Activated CD4-positive, alpha-beta T cell treated with anti-CD3 and anti-CD28 coated beads, Interleukin-2, amount 50 U/mL, for 48 hours (primary cell): ENCODE measurements at regions not wholly inside any gene's neighbourhood (a gene's known extent, or its start where the extent isn't known, plus 50 kb on each side); places are given as distances from the start of the nearest gene placed in this dataset.

Experiments used
- DNase-seq, 2 experiments: peaks; one replicate each; pipeline ENCODE4 v3.0.0-alpha.2; 2020

DNA sequence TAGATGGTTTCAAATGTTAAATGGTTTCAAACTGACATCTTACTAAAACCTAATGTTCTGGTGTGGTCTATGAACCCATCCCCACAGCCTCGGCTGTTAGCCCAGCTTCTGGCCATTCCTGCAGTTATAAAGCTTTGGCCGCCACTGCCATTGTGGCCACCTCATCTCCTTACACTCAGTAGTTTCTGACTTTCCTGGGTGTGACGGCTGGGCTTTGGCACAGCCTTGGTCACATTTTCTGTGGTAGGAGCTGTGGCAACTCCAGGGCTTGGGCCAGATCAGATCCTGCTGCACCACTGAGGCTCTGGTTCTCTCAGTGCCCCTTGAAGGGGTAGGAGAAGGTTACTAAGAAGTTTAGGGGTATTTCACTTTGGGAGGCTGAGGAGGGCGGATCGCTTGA is 84.2 kb upstream of the STXBP6 start:
- no peak for DNase-seq

DNA sequence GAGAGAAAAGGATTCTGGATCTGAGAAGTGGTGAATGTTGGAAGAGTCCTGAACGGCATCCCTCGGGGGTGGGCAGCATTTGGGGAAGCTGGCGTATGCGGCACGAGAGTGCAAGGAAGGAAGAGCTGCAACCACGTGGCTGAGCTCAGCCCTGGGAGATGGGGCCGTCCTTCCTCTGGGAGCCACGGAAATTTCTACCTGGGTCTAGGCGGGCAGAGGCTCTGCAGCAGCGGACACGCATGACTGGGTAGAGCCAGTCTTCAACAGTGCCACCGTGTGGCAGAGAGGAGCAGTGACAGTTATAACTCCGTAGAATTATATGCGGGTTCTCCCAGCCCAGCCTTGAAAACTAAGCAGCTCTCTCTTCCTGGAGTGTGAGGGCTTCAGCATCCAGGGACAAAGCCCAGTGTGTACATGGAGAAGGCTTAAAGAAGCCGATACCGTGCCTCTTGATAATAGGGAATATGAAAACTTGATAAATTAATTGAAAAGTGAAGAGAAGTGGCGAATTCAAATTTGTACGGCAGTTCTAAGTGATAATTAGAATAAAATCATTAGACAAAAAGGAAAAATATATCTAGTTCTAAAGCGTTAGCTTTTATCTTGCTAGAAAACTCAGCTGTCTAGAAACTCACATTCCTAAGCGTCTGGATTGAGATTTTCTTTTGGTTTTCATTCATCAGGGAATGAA is 82.9 kb upstream of the STXBP6 start:
- peak; percentile 40 for DNase-seq

- no peak for DNase-seq
These were observed 82.1 kb upstream of the STXBP6 start for GRCh38 chr14:25132094-25132493.

DNA sequence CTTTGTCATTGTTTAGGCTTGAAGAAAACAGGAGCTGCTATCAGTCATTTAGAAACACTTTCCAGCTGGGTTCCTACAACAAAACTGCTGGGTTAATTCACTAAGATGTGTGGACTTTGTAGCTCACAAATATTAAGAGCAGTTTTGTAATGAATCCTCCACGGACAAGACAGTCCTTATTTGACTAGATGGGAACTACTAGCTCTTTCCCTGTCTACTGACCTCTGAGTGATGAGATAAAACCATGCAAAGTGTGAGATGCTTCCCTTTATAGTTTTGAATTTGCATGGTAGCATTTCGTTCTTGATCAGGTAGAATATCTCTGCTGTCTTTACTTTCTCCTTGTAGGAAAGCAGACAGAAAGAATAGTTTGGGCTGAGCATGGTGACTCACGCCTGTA is 72.9 kb upstream of the STXBP6 start:
- DNase-seq = no peak

DNA sequence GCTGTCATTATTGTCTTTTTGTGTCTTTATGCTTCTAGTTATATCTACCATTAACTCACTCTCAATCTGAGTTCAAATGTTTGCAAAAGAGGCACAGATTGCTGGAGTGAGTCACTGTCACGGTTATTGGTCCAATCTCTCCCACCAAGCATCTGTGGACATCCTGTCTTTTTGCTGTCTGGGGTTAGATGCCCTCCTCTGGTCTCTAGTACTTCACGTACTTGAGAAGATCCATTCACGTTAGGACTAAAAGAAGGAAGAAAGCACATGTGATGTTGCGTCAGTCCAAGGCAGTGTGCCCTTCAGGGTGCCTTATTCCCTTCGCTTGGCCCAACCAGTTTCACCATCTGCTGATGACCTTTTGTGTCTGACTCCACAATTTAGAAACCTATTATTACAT is 72.3 kb upstream of the STXBP6 start:
- no peak for DNase-seq

DNA sequence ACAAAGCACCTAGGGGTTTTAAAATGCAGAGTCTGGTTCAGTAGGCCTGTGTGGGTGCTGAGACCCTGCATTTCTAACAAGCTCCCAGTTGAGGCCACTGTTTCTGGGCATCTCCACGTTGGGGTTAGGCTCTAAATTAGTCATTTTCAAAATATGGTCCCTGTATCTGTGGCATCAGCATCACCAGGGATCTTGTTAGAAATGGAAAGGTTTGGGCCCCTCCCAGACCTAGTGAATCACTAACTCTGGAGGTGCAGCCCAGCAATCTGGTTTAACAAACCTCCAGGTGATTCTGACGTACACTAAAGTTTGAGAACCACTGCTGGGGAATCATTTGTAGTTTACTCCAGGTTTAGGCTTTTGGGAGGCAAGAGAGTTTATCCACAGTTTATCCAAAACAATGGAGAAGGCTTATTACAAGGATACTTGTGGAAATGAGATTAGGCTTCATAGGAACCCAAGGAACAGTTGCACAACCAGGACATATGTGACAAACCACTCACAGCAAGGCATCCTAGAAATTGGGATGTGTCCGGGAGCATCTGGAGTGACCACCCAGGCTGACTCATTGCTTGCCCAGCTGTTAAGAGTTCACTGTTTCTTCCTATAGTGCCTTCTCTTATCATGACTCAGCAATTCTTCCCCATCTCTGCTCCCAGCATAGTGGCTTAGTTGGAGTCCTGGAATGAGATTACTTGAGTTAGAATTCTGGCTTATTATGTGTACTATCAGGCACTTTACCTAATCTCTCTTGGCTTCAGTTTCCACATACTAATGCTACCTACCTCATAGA is 71.6 kb upstream of the STXBP6 start:
- DNase-seq = no peak

GRCh38 chr14:25120261-25120660 is 70.3 kb upstream of the STXBP6 start:
- DNase-seq = no peak

GRCh38 chr14:25118671-25119070 is 68.7 kb upstream of the STXBP6 start:
- DNase-seq = no peak

DNA sequence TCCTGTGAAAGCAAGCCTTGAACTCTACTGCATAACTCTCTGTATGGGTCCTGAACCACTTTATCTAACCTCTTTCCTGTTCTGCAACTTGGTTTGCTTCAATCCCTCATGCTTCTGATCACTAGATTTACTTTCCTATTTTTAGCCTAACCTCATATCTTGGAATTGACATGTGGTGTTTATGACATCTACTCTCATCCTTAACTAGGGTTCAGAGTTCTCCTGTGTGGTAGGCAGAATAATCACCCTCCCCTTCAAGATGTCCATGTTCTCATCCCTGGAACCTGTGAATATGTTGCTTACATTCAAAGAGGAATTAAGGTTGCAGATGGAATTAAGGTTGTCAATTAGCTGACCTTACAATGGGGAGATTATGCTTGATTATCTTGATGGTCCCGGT is 67.4 kb upstream of the STXBP6 start:
- no peak for DNase-seq

- DNase-seq = no peak
These were observed 66.7 kb upstream of the STXBP6 start for GRCh38 chr14:25116607-25117006.

DNA sequence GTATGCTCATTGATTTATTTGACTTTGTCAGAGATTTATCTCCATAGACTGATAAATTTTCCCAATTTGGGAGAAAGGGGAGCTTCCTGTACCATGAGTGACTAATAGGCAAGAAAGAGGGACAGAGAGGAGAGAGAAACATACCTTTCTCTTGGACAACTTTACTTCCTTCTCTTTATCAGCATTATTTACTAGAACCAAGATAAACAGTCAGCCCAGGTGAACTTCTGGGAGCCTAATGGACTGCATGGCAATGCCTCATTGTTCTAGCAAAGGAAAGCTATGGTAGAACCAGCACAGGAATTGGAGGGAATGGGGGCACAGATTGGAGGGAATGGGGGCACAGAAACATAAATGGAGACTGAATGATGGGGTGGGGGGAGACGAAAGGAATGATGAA is 63.4 kb upstream of the STXBP6 start:
- no peak for DNase-seq

DNA sequence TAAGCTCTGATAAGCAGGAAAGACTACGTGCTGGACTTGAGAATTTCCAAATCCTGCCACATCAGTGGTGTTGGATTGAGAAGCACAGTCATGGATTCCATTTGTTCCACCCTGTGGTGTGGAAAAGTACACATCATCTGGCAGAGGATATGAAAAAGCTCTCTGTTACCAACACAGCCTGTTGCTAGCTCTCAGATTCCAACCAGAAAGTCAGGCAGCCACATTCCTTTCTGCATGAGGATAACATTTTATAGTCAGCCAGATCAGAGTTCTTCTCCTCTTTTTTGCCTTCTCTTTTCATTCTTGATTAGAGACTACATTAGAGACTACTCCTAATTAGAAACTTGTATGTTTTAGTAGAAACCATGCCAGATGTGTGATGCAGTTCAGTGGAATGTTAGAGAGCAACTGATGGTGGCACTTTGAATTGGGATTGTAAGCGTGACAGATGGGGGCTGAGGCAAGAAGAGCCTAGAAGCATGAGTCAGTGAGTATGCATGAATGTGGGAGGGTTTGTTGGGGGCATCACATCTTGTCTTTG is 61.2 kb upstream of the STXBP6 start:
- DNase-seq = no peak

DNA sequence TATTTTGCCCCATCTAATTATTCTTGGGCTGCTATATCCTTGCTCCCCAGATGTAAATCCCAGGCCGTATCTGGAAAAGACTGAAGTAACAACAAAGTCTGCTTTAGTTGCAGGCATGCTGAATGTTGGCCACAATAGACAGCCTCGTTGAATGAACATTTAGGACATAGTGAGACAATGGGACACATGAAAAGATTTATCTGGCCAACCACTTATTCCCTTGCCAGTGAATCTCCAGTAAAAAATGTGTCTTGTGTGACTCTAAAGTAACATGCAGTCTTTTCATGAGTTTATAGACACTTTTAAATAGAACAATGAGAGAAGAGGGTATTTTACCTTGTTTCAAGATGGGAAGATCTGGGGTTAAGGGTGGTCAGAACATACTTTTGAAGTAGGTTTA is 60.2 kb upstream of the STXBP6 start:
- DNase-seq = no peak

DNA sequence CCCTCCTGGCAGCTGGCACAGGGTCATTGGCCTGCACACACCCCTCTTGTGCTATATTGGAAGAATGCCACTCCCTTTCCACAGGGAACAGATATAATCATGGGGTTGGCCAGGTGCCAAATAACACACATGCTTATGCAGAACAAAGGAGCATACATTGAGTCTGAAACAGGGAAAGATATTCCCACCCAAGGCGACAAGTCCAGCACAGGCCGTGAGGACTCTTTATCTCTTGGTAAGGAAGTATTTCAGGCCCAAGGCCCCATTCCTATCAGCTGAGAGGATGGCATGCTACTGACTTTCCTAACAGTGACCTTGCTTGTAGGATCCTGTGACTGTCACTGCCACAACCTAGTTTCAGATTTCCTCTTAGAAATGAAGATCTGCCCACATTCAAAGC is 59.0 kb upstream of the STXBP6 start:
- no peak for DNase-seq

DNA sequence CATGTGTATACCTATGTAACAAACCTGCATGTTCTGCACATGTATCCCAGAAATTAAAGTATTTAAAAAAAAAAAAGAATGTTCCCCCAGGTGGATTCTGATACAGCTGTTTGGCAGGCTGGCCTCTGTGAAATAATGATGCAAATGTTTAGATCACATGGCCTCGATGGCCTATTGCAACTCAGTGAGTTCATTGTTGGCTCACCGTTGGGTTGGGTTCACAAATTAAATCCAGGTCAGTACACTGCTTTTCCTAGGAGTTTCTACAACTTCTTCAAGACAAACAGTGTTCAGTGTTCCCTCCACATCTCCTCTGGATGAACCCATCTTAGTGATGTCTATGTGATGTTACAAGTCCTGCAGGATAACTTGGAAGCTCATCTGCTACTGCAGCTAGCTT is 58.3 kb upstream of the STXBP6 start:
- no peak for DNase-seq

GRCh38 chr14:25103820-25104219 is 53.9 kb upstream of the STXBP6 start:
- no peak for DNase-seq

DNA sequence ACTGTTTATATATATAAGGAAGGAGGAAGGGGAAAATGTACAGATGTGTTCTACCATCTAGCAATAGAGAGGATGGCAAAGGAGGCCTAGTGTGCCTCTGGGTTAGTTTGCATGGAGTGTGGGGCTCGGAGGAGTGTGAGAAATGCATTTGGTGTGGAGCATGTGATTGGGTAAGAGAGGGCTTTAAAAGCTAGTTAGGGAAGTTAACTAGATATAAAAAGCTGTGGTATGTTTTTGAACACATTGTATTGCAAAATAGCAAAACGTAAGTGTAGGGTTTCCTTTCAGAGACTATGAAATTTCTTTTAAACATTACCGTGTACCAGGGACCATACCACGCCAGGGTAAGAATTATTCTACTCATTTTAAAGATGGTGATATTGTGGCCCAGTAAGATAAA is 53.3 kb upstream of the STXBP6 start:
- no peak for DNase-seq

GRCh38 chr14:25102788-25103187 is 52.8 kb upstream of the STXBP6 start:
- DNase-seq = no peak

GRCh38 chr14:25101276-25101675 is 51.3 kb upstream of the STXBP6 start:
- no peak for DNase-seq
